DOHH2 (cell line): ENCODE measurements at regions not wholly inside any gene's neighbourhood (a gene's known extent, or its start where the extent isn't known, plus 50 kb on each side); places are given as distances from the start of the nearest gene placed in this dataset.

Experiments used
- H3F3A ChIP-seq: fragments of 200-600 bp; sonication (generic), shearing (Covaris generic); 2 replicates; pipeline ENCODE4 v1.6.0; 2016; ENCODE audit warnings: antibody characterized with exemption, mild to moderate bottlenecking; ENCODE audit not compliant: control insufficient read depth, insufficient read depth
- H3K27ac ChIP-seq: fragments of 200-600 bp; sonication (generic); 2 replicates; pipeline ENCODE4 v1.5.1; 2014; ENCODE audit warnings: low read depth, mild to moderate bottlenecking, low read length, moderate library complexity
- H3K27me3 ChIP-seq: fragments of 200-600 bp; sonication (generic); 2 replicates; pipeline ENCODE4 v1.6.1; 2014; ENCODE audit warnings: mild to moderate bottlenecking, low read length, mixed read lengths; ENCODE audit not compliant: control insufficient read depth
- H3K36me3 ChIP-seq: fragments of 200-600 bp; sonication (generic); 2 replicates; pipeline ENCODE4 v1.6.1; 2014; ENCODE audit warnings: mild to moderate bottlenecking, low read length, moderate library complexity, mixed read lengths; ENCODE audit not compliant: control insufficient read depth
- H3K4me1 ChIP-seq: fragments of 200-600 bp; sonication (generic); 2 replicates; pipeline ENCODE4 v1.6.1; 2014; ENCODE audit warnings: mild to moderate bottlenecking, low read length, mixed read lengths; ENCODE audit not compliant: control insufficient read depth
- H3K4me2 ChIP-seq: fragments of 200-600 bp; sonication (generic); 2 replicates; pipeline ENCODE4 v1.6.0; 2014; ENCODE audit warnings: mild to moderate bottlenecking, low read length, moderate library complexity
- H3K4me3 ChIP-seq: fragments of 200-600 bp; sonication (generic); 2 replicates; pipeline ENCODE4 v1.5.1; 2014; ENCODE audit warnings: mild to moderate bottlenecking, low read length, mixed read lengths
- H3K79me2 ChIP-seq: fragments of 200-600 bp; sonication (generic); 2 replicates; pipeline ENCODE4 v1.6.1; 2014; ENCODE audit warnings: mild to moderate bottlenecking, low read length, mixed read lengths; ENCODE audit not compliant: control insufficient read depth
- H3K9me2 ChIP-seq: fragments of 200-600 bp; sonication (generic); replicated peaks from 2 replicates; pipeline ENCODE4 v1.6.1; 2014; ENCODE audit warnings: mild to moderate bottlenecking, low read length, mixed read lengths; ENCODE audit not compliant: control insufficient read depth
- H3K9me3 ChIP-seq: fragments of 200-600 bp; sonication (generic); 2 replicates; pipeline ENCODE4 v1.6.1; 2014; ENCODE audit warnings: antibody characterized with exemption, low read length, mixed read lengths; ENCODE audit not compliant: control insufficient read depth, insufficient read depth
- H4K20me1 ChIP-seq: fragments of 200-600 bp; sonication (generic); 2 replicates; pipeline ENCODE4 v1.6.0; 2014; ENCODE audit warnings: low read depth, mild to moderate bottlenecking, antibody characterized with exemption, low read length, moderate library complexity; ENCODE audit not compliant: control insufficient read depth, insufficient read depth
- EZH2phosphoT487 ChIP-seq: fragments of 200-600 bp; sonication (generic); IDR thresholded peaks from 2 replicates; pipeline ENCODE4 v1.6.1; 2017; ENCODE audit warnings: borderline replicate concordance, mild to moderate bottlenecking, antibody characterized with exemption, low read length, moderate library complexity, mixed read lengths
- TF ChIP-seq, protein P1 (sequence below): fragments of 200-600 bp; sonication (generic); IDR thresholded peaks from one replicate; pipeline ENCODE4 v1.5.1; 2014; ENCODE audit warnings: antibody characterized with exemption, mild to moderate bottlenecking, low read depth, low read length; ENCODE audit not compliant: poor library complexity, severe bottlenecking

DNA sequence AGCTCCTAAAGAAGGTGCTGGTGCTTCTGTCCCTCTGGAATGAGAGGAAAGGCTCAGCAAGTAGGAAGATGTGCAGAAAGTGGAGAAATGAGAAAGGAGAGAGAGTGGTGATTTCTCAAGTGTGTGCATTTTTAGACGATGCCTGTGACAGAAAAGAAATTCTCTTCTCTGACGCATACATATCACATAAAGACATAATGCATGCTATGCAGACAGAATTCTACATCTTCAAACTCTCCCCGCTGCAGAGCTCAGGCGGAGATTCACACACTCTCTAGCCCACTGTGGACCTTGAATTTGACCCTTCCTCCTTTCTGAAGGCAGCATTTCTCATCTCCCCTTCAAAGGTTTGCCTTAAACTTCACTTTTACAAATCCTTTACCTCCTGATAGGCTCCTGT lies 52.0 kb upstream of the CAMK1G start:
- Histone ChIP-seq H3K9me3 (no peaks in the 10 kb centered on the region), H3K36me3 (no peaks in the 10 kb centered on the region), H3K27ac (no peak overlapping the region), H3K4me2 (no peak overlapping the region), H3K27me3 (no peaks in the 10 kb centered on the region), H3K4me3 (no peak overlapping the region), H3F3A (no peaks in the 10 kb centered on the region), H4K20me1 (no peaks in the 10 kb centered on the region), H3K4me1 (no peaks in the 10 kb centered on the region), H3K9me2 (no peaks in the 10 kb centered on the region), H3K79me2 (no peaks in the 10 kb centered on the region)
- no peak for TF ChIP-seq EZH2phosphoT487
- TF ChIP-seq, protein P1, sequence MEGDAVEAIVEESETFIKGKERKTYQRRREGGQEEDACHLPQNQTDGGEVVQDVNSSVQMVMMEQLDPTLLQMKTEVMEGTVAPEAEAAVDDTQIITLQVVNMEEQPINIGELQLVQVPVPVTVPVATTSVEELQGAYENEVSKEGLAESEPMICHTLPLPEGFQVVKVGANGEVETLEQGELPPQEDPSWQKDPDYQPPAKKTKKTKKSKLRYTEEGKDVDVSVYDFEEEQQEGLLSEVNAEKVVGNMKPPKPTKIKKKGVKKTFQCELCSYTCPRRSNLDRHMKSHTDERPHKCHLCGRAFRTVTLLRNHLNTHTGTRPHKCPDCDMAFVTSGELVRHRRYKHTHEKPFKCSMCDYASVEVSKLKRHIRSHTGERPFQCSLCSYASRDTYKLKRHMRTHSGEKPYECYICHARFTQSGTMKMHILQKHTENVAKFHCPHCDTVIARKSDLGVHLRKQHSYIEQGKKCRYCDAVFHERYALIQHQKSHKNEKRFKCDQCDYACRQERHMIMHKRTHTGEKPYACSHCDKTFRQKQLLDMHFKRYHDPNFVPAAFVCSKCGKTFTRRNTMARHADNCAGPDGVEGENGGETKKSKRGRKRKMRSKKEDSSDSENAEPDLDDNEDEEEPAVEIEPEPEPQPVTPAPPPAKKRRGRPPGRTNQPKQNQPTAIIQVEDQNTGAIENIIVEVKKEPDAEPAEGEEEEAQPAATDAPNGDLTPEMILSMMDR: no peak
